Mucosa of descending colon (tissue), 3 donors: ENCODE measurements at regions not wholly inside any gene's neighbourhood (a gene's known extent, or its start where the extent isn't known, plus 50 kb on each side); places are given as distances from the start of the nearest gene placed in this dataset.

Experiments
- ATAC-seq: fragments of 200-7000 bp; cut with Tn5 transposase; one replicate; pipeline ENCODE4 v1.9.1; 2020; ENCODE audit warnings: mild to moderate bottlenecking, moderate library complexity
- DNase-seq, 3 donors: peaks; one replicate each; pipeline ENCODE4 v3.0.0-alpha.2; 2020
- H3K36me3 ChIP-seq: fragments of 200-600 bp; one replicate; pipeline ENCODE4 v1.8.0; 2021; ENCODE audit warnings: low read depth, mild to moderate bottlenecking
- H3K4me1 ChIP-seq: fragments of 200-600 bp; one replicate; pipeline ENCODE4 v1.8.0; 2021; ENCODE audit warnings: low read depth, mild to moderate bottlenecking
- H3K4me3 ChIP-seq: fragments of 200-600 bp; one replicate; pipeline ENCODE4 v1.8.0; 2021; ENCODE audit warnings: mild to moderate bottlenecking
- H3K9me3 ChIP-seq: fragments of 200-600 bp; one replicate; pipeline ENCODE4 v1.8.0; 2021; ENCODE audit warnings: mild to moderate bottlenecking
- intact Hi-C, 2 donors: fragments of 100-400 bp; cut with DNase I in 1 of 2; cut with micrococcal nuclease in 1 of 2; formaldehyde crosslinking; loops; one replicate each; pipeline versions ENCODE4 v1.11.0 to v1.11.1; 2022; cut with DNase I, micrococcal nuclease
- TF ChIP-seq, protein P1 (sequence below): fragments of 200-600 bp; IDR thresholded peaks from one replicate; pipeline ENCODE4 v1.8.0; 2022; ENCODE audit warnings: antibody characterized with exemption, mild to moderate bottlenecking
- donor health status: DM: no; HTN: no; CAD: no; lungs with moderate emphysema.
- donor health status: DM: no; HTN: no; CAD: no.
- donor health status: DM: no; HTN: yes; CAD: no.

GRCh38 chr3:145893331-145893730 is 267.7 kb downstream of the PLOD2 start:
- DNase-seq (no peak), ATAC-seq (no peak)
- intact Hi-C loops: no loop called here
- Histone ChIP-seq H3K36me3 (no peaks in the 10 kb centered on the region), H3K9me3 (no peaks in the 10 kb centered on the region), H3K4me3 (no peak overlapping the region), H3K4me1 (no peaks in the 10 kb centered on the region)
- TF ChIP-seq, protein P1, sequence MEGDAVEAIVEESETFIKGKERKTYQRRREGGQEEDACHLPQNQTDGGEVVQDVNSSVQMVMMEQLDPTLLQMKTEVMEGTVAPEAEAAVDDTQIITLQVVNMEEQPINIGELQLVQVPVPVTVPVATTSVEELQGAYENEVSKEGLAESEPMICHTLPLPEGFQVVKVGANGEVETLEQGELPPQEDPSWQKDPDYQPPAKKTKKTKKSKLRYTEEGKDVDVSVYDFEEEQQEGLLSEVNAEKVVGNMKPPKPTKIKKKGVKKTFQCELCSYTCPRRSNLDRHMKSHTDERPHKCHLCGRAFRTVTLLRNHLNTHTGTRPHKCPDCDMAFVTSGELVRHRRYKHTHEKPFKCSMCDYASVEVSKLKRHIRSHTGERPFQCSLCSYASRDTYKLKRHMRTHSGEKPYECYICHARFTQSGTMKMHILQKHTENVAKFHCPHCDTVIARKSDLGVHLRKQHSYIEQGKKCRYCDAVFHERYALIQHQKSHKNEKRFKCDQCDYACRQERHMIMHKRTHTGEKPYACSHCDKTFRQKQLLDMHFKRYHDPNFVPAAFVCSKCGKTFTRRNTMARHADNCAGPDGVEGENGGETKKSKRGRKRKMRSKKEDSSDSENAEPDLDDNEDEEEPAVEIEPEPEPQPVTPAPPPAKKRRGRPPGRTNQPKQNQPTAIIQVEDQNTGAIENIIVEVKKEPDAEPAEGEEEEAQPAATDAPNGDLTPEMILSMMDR: no peak

GRCh38 chr3:145898487-145898886 is 262.5 kb downstream of the PLOD2 start:
- Histone ChIP-seq H3K36me3 (no peaks in the 10 kb centered on the region), H3K4me1 (no peaks in the 10 kb centered on the region), H3K9me3 (no peaks in the 10 kb centered on the region), H3K4me3 (no peak overlapping the region)
- no peak for ATAC-seq
- DNase-seq: no peak
- intact Hi-C loops: no loop called here
- TF ChIP-seq, protein P1: no peak

- DNase-seq: no peak
Observed at GRCh38 chr3:145899241-145899640, 261.7 kb downstream of the PLOD2 start.

GRCh38 chr3:145900056-145900829 is 260.7 kb downstream of the PLOD2 start:
- no peaks in the 10 kb centered on the region for H3K4me1 ChIP-seq
- no peak for DNase-seq
- ATAC-seq: no peak
- intact Hi-C loops: no loop called here
- no peaks in the 10 kb centered on the region for H3K36me3 ChIP-seq
- no peaks in the 10 kb centered on the region for H3K9me3 ChIP-seq
- no peak overlapping the region for H3K4me3 ChIP-seq
- TF ChIP-seq, protein P1: no peak

More at GRCh38 chr3:145899241-145899640, 261.7 kb downstream of the PLOD2 start:
- Histone ChIP-seq H3K4me3 (no peak overlapping the region), H3K9me3 (no peaks in the 10 kb centered on the region), H3K4me1 (no peaks in the 10 kb centered on the region), H3K36me3 (no peaks in the 10 kb centered on the region)
- TF ChIP-seq, protein P1: no peak
- ATAC-seq: no peak
- intact Hi-C loops: no loop called here

- no peak for ATAC-seq
- Histone ChIP-seq H3K4me3 (no peak overlapping the region), H3K9me3 (no peaks in the 10 kb centered on the region), H3K4me1 (no peaks in the 10 kb centered on the region), H3K36me3 (no peaks in the 10 kb centered on the region)
- TF ChIP-seq, protein P1: no peak
- DNase-seq: no peak
- intact Hi-C loops: no loop called here
Observed at GRCh38 chr3:145902166-145902565, 258.8 kb downstream of the PLOD2 start.
